ENCODE measurements at regions not wholly inside any gene's neighbourhood (a gene's known extent, or its start where the extent isn't known, plus 50 kb on each side); places are given as distances from the start of the nearest gene placed in this dataset.

DNA sequence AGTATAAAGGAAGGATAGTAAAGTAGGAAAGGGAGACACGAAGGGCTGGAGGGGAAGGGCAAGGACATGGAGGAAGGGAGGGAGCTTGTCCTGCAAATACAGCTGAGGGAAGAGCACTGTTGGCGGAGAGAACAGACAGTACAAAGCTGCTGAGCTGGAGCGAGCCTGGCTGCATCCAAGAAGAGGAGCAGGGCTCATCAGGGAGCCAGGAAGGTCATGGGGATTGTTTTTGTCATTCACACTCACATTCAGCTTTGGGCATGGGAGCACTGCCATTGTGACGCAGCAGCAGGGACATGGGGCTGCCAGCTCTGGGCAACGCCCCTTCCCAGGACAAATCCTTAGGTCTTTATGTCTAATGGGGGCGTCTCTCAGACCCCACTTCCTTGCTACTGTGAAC lies 125.1 kb downstream of the COPS8 start:
- TF ChIP-seq, protein P1, sequence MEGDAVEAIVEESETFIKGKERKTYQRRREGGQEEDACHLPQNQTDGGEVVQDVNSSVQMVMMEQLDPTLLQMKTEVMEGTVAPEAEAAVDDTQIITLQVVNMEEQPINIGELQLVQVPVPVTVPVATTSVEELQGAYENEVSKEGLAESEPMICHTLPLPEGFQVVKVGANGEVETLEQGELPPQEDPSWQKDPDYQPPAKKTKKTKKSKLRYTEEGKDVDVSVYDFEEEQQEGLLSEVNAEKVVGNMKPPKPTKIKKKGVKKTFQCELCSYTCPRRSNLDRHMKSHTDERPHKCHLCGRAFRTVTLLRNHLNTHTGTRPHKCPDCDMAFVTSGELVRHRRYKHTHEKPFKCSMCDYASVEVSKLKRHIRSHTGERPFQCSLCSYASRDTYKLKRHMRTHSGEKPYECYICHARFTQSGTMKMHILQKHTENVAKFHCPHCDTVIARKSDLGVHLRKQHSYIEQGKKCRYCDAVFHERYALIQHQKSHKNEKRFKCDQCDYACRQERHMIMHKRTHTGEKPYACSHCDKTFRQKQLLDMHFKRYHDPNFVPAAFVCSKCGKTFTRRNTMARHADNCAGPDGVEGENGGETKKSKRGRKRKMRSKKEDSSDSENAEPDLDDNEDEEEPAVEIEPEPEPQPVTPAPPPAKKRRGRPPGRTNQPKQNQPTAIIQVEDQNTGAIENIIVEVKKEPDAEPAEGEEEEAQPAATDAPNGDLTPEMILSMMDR (IDR thresholded peaks at IDR 0.05): no peak
- TF ChIP-seq POLR2A (IDR thresholded peaks at IDR 0.05): no peak

All from esophagus squamous epithelium (tissue), 4 donors.